HG02852 (cell line): ENCODE measurements at regions not wholly inside any gene's neighbourhood (a gene's known extent, or its start where the extent isn't known, plus 50 kb on each side); places are given as distances from the start of the nearest gene placed in this dataset.
"Not testable (repeated sequence)": the region's sequence is repeated elsewhere in the genome, so short reads cannot be mapped to it uniquely, and the experiment has no call there.

Experiments
- ATAC-seq: cut with Tn5 transposase; IDR thresholded peaks from one replicate; pipeline ENCODE4 v1.9.1; 2021; ENCODE audit warnings: mild to moderate bottlenecking, moderate library complexity; ENCODE audit not compliant: unreplicated experiment

- ATAC-seq: peak; percentile 98
Observed at GRCh38 chr5:50501491-50502228, 60.6 kb upstream of the EMB start.

- not testable (repeated sequence) for ATAC-seq
Observed at GRCh38 chr5:50513028-50513457, 72.0 kb upstream of the EMB start.

GRCh38 chr5:50521060-50521459 lies 80.0 kb upstream of the EMB start:
- not testable (repeated sequence) for ATAC-seq

GRCh38 chr5:50527514-50528060 lies 86.5 kb upstream of the EMB start:
- ATAC-seq: not testable (repeated sequence)

- no peak for ATAC-seq
Observed at GRCh38 chr5:50535393-50535792, 94.3 kb upstream of the EMB start.

- ATAC-seq: peak; percentile 71
Observed at GRCh38 chr5:50537534-50537933, 96.4 kb upstream of the EMB start.

GRCh38 chr5:50547303-50547702 lies 106.2 kb upstream of the EMB start:
- ATAC-seq: peak; percentile 92

- no peak for ATAC-seq
Observed at GRCh38 chr5:50550267-50550666, 109.2 kb upstream of the EMB start.

- no peak for ATAC-seq
Observed at GRCh38 chr5:50550993-50551392, 109.9 kb upstream of the EMB start.

- no peak for ATAC-seq
Observed at GRCh38 chr5:50553560-50553984, 112.5 kb upstream of the EMB start.

- ATAC-seq: not testable (repeated sequence)
Observed at GRCh38 chr5:50558640-50559039, 107.8 kb upstream of the PARP8 start.

GRCh38 chr5:50559955-50560354 lies 106.5 kb upstream of the PARP8 start:
- no peak for ATAC-seq

- no peak for ATAC-seq
Observed at GRCh38 chr5:50562694-50563093, 103.7 kb upstream of the PARP8 start.

GRCh38 chr5:50564079-50564478 lies 102.4 kb upstream of the PARP8 start:
- peak; percentile 92 for ATAC-seq

GRCh38 chr5:50564558-50564957 lies 101.9 kb upstream of the PARP8 start:
- no peak for ATAC-seq

GRCh38 chr5:50574121-50574520 lies 92.3 kb upstream of the PARP8 start:
- no peak for ATAC-seq

GRCh38 chr5:50575740-50576139 lies 90.7 kb upstream of the PARP8 start:
- ATAC-seq: no peak

- ATAC-seq: no peak
Observed at GRCh38 chr5:50576265-50576664, 90.2 kb upstream of the PARP8 start.

GRCh38 chr5:50576686-50577256 lies 89.7 kb upstream of the PARP8 start:
- no peak for ATAC-seq

- ATAC-seq: no peak
Observed at GRCh38 chr5:50580506-50580905, 85.9 kb upstream of the PARP8 start.

GRCh38 chr5:50581845-50582244 lies 84.6 kb upstream of the PARP8 start:
- ATAC-seq: not testable (repeated sequence)

GRCh38 chr5:50582699-50583098 lies 83.7 kb upstream of the PARP8 start:
- ATAC-seq: no peak
